SK-N-SH (cell line): ENCODE measurements at regions not wholly inside any gene's neighbourhood (a gene's known extent, or its start where the extent isn't known, plus 50 kb on each side); places are given as distances from the start of the nearest gene placed in this dataset.

Experiments used
- CTCF ChIA-PET: fragments of 300-600, 350-600 bp; formaldehyde crosslinking; extraction: SDS; loops from one replicate; lab custom pipeline; 2021; lab: Yijun Ruan, JAX
- POLR2A ChIA-PET: fragments of 350-600 bp; sonication (Branson Sonifier 250); formaldehyde crosslinking; extraction: SDS; loops from one replicate; lab custom pipeline; 2020; ENCODE audit warnings: antibody characterized with exemption, inconsistent platforms; lab: Yijun Ruan, JAX
- DNase-seq: peaks from one replicate; pipeline ENCODE4 v3.0.0; 2012
- H2AFZ ChIP-seq: fragments of 200-600 bp; sonication (generic); 2 replicates; pipeline ENCODE4 v1.8.1; 2016; ENCODE audit warnings: antibody characterized with exemption, mild to moderate bottlenecking, low read depth
- H3F3A ChIP-seq: fragments of 200-600 bp; sonication (generic); replicated peaks from 2 replicates; pipeline ENCODE3; 2016; ENCODE audit warnings: antibody characterized with exemption, mild to moderate bottlenecking; ENCODE audit not compliant: insufficient read depth
- H3K27ac ChIP-seq, 2 experiments: fragments of 200-500 bp in 1 of 2; fragments of 200-600 bp in 1 of 2; sonication (Bioruptor generic) in 1 of 2; sonication (generic), shearing (Covaris generic) in 1 of 2; 2 replicates each; pipeline versions ENCODE4 v1.5.1 to v1.6.1; 2014 to 2016; ENCODE audit warnings: low read depth in 2 of 2, inconsistent platforms in 1 of 2, low read length in 1 of 2, mild to moderate bottlenecking in 1 of 2, mixed read lengths in 1 of 2
- H3K27me3 ChIP-seq: fragments of 200-600 bp; sonication (generic), shearing (Covaris generic); 2 replicates; pipeline ENCODE4 v1.6.1; 2016; ENCODE audit warnings: mixed run types; ENCODE audit not compliant: insufficient read depth
- H3K36me3 ChIP-seq, 2 experiments: fragments of 200-500 bp in 1 of 2; fragments of 200-600 bp in 1 of 2; sonication (Bioruptor generic) in 1 of 2; sonication (generic) in 1 of 2; replicated peaks in 1 of 2; 2 replicates each; pipeline versions ENCODE3 to v1.5.1; 2014 to 2016; ENCODE audit warnings: low read length in 1 of 2, mild to moderate bottlenecking in 1 of 2; ENCODE audit not compliant: insufficient read depth in 2 of 2, control insufficient read depth in 1 of 2
- H3K4me1 ChIP-seq, 2 experiments: fragments of 200-500 bp in 1 of 2; fragments of 200-600 bp in 1 of 2; sonication (Bioruptor generic) in 1 of 2; sonication (generic), shearing (Covaris generic) in 1 of 2; 2 replicates each; pipeline versions ENCODE4 v1.5.1 to v1.6.1; 2014 to 2016; ENCODE audit warnings: low read depth in 1 of 2, low read length in 1 of 2, mixed run types in 1 of 2; ENCODE audit not compliant: insufficient read depth in 2 of 2, control insufficient read depth in 1 of 2
- H3K4me2 ChIP-seq: fragments of 200-600 bp; sonication (generic), shearing (Covaris generic); 2 replicates; pipeline ENCODE4 v1.6.1; 2017; ENCODE audit warnings: mixed run types
- H3K4me3 ChIP-seq, 2 experiments: fragments of 200-500 bp in 1 of 2; fragments of 200-600 bp in 1 of 2; sonication (Bioruptor generic) in 1 of 2; sonication (generic), shearing (Covaris generic) in 1 of 2; 2 replicates each; pipeline versions ENCODE4 v1.5.1 to v1.8.1; 2014 to 2016; ENCODE audit warnings: low read depth in 2 of 2, inconsistent platforms in 1 of 2, low read length in 1 of 2, mild to moderate bottlenecking in 1 of 2, mixed read lengths in 1 of 2, moderate library complexity in 1 of 2
- H3K79me2 ChIP-seq: fragments of 200-600 bp; sonication (generic); 2 replicates; pipeline ENCODE4 v1.8.1; 2017; ENCODE audit warnings: mild to moderate bottlenecking; ENCODE audit not compliant: insufficient read depth
- H3K9ac ChIP-seq: fragments of 200-600 bp; sonication (generic); 2 replicates; pipeline ENCODE4 v1.6.1; 2017; ENCODE audit warnings: mixed run types
- H3K9me2 ChIP-seq: fragments of 200-600 bp; sonication (generic); 2 replicates; pipeline ENCODE4 v1.6.1; 2017; ENCODE audit warnings: mixed run types
- H3K9me3 ChIP-seq: fragments of 200-600 bp; sonication (generic); 2 replicates; pipeline ENCODE4 v1.6.1; 2017; ENCODE audit warnings: mixed run types, mild to moderate bottlenecking, moderate library complexity
- H4K20me1 ChIP-seq: fragments of 200-600 bp; sonication (generic); 2 replicates; pipeline ENCODE4 v1.6.1; 2017; ENCODE audit warnings: mild to moderate bottlenecking, mixed run types; ENCODE audit not compliant: insufficient read depth
- CHD2 ChIP-seq: fragments of 150-350 bp; IDR thresholded peaks from 2 replicates; pipeline ENCODE4 v1.6.1; 2018; ENCODE audit warnings: low read length; ENCODE audit not compliant: partially characterized antibody
- EZH2phosphoT487 ChIP-seq: fragments of 200-600 bp; sonication (generic); IDR thresholded peaks from 2 replicates; pipeline ENCODE4 v1.6.1; 2017; ENCODE audit warnings: low read depth, mixed run types, mild to moderate bottlenecking, antibody characterized with exemption, moderate library complexity, borderline replicate concordance
- FOSL2 ChIP-seq: IDR thresholded peaks from 2 replicates; pipeline ENCODE4 v1.4.0; 2012; ENCODE audit warnings: low read depth, mild to moderate bottlenecking, moderate library complexity, borderline replicate concordance
- FOXJ3 ChIP-seq: sonication (generic); formaldehyde crosslinking; IDR thresholded peaks from 2 replicates; pipeline ENCODE4 v1.5.1; 2020; ENCODE audit warnings: mild to moderate bottlenecking, missing genetic modification reagents
- FOXM1 ChIP-seq: IDR thresholded peaks from 2 replicates; pipeline ENCODE4 v1.4.0; 2012; ENCODE audit warnings: low read depth, mild to moderate bottlenecking
- GABPA ChIP-seq: IDR thresholded peaks from 2 replicates; pipeline ENCODE4 v1.4.0; 2012; ENCODE audit warnings: low read depth, mild to moderate bottlenecking
- JUND ChIP-seq: IDR thresholded peaks from 2 replicates; pipeline ENCODE4 v1.4.0; 2012
- RAD21 ChIP-seq: IDR thresholded peaks from 2 replicates; pipeline ENCODE4 v1.6.1; 2012; ENCODE audit warnings: mild to moderate bottlenecking, low read length
- REST ChIP-seq: IDR thresholded peaks from 2 replicates; pipeline ENCODE4 v1.6.1; 2012; ENCODE audit warnings: mild to moderate bottlenecking, low read depth, low read length, moderate library complexity
- RXRA ChIP-seq: IDR thresholded peaks from 2 replicates; pipeline ENCODE4 v1.4.0; 2012; ENCODE audit warnings: low read depth, mild to moderate bottlenecking, borderline replicate concordance
- SIN3A ChIP-seq: IDR thresholded peaks from 2 replicates; pipeline ENCODE4 v1.6.1; 2012; ENCODE audit warnings: low read depth, mild to moderate bottlenecking, low read length, moderate library complexity, borderline replicate concordance
- TAF1 ChIP-seq: IDR thresholded peaks from 2 replicates; pipeline ENCODE4 v1.6.1; 2012; ENCODE audit warnings: low read depth, mild to moderate bottlenecking, low read length, moderate library complexity, borderline replicate concordance
- YY1 ChIP-seq: IDR thresholded peaks from 2 replicates; pipeline ENCODE4 v1.4.0; 2012; ENCODE audit warnings: low read depth, mild to moderate bottlenecking
- WGBS: methylation state at CpG from one replicate; pipeline ENCODE4 v1.1.6; 2017; ENCODE audit warnings: low lambda C conversion rate; 5-methylcytosine and 5-hydroxymethylcytosine counted together
- TF ChIP-seq, protein P1 (sequence below): IDR thresholded peaks from 2 replicates; pipeline ENCODE4 v1.4.0; 2012; ENCODE audit warnings: low read depth, borderline replicate concordance
- TF ChIP-seq, protein P2 (sequence below): IDR thresholded peaks from 2 replicates; pipeline ENCODE4 v1.4.0; 2012; ENCODE audit warnings: low read depth

- H3K9ac ChIP-seq = no peak overlapping the region
- H3K9me3 ChIP-seq = no peaks in the 10 kb centered on the region
- H3K9me2 ChIP-seq = no peaks in the 10 kb centered on the region
- no peaks in the 10 kb centered on the region for H3F3A ChIP-seq
- H3K27me3 ChIP-seq = no peaks in the 10 kb centered on the region
- 11% methylated on average over 4 of the region's 4 CpGs for WGBS
- no peak overlapping the region for H2AFZ ChIP-seq
- no peaks in the 10 kb centered on the region for H4K20me1 ChIP-seq
- H3K4me3 ChIP-seq = no peak overlapping the region
- H3K4me2 ChIP-seq = no peak overlapping the region
- ChIA-PET CTCF (no interaction called here), POLR2A (no interaction called here)
- TF ChIP-seq REST = no peak
- TF ChIP-seq EZH2phosphoT487 = no peak
- TF ChIP-seq GABPA = no peak
- TF ChIP-seq RXRA = no peak
- TF ChIP-seq YY1 = no peak
- TF ChIP-seq, protein P1, sequence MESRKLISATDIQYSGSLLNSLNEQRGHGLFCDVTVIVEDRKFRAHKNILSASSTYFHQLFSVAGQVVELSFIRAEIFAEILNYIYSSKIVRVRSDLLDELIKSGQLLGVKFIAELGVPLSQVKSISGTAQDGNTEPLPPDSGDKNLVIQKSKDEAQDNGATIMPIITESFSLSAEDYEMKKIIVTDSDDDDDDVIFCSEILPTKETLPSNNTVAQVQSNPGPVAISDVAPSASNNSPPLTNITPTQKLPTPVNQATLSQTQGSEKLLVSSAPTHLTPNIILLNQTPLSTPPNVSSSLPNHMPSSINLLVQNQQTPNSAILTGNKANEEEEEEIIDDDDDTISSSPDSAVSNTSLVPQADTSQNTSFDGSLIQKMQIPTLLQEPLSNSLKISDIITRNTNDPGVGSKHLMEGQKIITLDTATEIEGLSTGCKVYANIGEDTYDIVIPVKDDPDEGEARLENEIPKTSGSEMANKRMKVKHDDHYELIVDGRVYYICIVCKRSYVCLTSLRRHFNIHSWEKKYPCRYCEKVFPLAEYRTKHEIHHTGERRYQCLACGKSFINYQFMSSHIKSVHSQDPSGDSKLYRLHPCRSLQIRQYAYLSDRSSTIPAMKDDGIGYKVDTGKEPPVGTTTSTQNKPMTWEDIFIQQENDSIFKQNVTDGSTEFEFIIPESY = no peak
- TF ChIP-seq, protein P2, sequence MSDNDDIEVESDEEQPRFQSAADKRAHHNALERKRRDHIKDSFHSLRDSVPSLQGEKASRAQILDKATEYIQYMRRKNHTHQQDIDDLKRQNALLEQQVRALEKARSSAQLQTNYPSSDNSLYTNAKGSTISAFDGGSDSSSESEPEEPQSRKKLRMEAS = no peak
- no peak for TF ChIP-seq FOXM1
- no peak for TF ChIP-seq JUND
- TF ChIP-seq FOXJ3 (CRISPR knock-in tag) = no peak
- TF ChIP-seq FOSL2 = no peak
- no peak for TF ChIP-seq SIN3A
- no peak for TF ChIP-seq TAF1
- TF ChIP-seq CHD2 = no peak
- TF ChIP-seq RAD21 = no peak
- no peak for DNase-seq
- no peaks in the 10 kb centered on the region for H3K79me2 ChIP-seq
- no peaks in the 10 kb centered on the region for H3K4me1 ChIP-seq
- no peaks in the 10 kb centered on the region for H3K36me3 ChIP-seq
- H3K27ac ChIP-seq = no peak overlapping the region
Observed at GRCh38 chr4:81606801-81607501, 135.2 kb upstream of the RASGEF1B start.
